ENCODE measurements at regions not wholly inside any gene's neighbourhood (a gene's known extent, or its start where the extent isn't known, plus 50 kb on each side); places are given as distances from the start of the nearest gene placed in this dataset.
A peak's percentile ranks its signal among the peaks of the same experiment; 100 is the strongest.

- H3K27me3 ChIP-seq (ENCODE audit: control insufficient read depth, insufficient read depth, low read length, poor library complexity, severe bottlenecking), result no peaks in the 10 kb centered on the region
- H3K36me3 Mint-ChIP-seq (ENCODE audit: low read depth), result no peaks in the 10 kb centered on the region
- H3K4me1 ChIP-seq (ENCODE audit: control insufficient read depth, insufficient read depth, low read length), result no peaks in the 10 kb centered on the region
- peaks cover 7% of the 10 kb centered on the region for H3K4me1 Mint-ChIP-seq
- H3K27ac Mint-ChIP-seq, result peak overlapping the region; percentile 33
- no peak overlapping the region for H3K4me3 Mint-ChIP-seq
- H3K9me3 Mint-ChIP-seq, result no peaks in the 10 kb centered on the region
- H3K27me3 Mint-ChIP-seq (ENCODE audit: insufficient read depth), result no peaks in the 10 kb centered on the region
- no peaks in the 10 kb centered on the region for H3K36me3 ChIP-seq (ENCODE audit: control insufficient read depth, insufficient read depth, low read length)
- no peak for DNase-seq
- no peak overlapping the region for H3K9ac ChIP-seq (ENCODE audit: extremely low read depth, low read length, poor library complexity, severe bottlenecking)
- 84 to 100% methylated on average over 3 to 5 of the region's 5 CpGs for WGBS, 2 experiments (ENCODE audit: insufficient coverage in 1 of 2, insufficient read length in 1 of 2)
- TF ChIP-seq, protein P1, sequence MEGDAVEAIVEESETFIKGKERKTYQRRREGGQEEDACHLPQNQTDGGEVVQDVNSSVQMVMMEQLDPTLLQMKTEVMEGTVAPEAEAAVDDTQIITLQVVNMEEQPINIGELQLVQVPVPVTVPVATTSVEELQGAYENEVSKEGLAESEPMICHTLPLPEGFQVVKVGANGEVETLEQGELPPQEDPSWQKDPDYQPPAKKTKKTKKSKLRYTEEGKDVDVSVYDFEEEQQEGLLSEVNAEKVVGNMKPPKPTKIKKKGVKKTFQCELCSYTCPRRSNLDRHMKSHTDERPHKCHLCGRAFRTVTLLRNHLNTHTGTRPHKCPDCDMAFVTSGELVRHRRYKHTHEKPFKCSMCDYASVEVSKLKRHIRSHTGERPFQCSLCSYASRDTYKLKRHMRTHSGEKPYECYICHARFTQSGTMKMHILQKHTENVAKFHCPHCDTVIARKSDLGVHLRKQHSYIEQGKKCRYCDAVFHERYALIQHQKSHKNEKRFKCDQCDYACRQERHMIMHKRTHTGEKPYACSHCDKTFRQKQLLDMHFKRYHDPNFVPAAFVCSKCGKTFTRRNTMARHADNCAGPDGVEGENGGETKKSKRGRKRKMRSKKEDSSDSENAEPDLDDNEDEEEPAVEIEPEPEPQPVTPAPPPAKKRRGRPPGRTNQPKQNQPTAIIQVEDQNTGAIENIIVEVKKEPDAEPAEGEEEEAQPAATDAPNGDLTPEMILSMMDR (conservative IDR thresholded peaks at IDR 0.05), result no peak
- no peak overlapping the region for H3K4me3 ChIP-seq (ENCODE audit: low read length)
- H3K27ac ChIP-seq (ENCODE audit: low read depth, low read length), result no peak overlapping the region
- no peaks in the 10 kb centered on the region for H3K9me3 ChIP-seq (ENCODE audit: control insufficient read depth, low read length)
Measured at GRCh38 chr6:88301888-88302768, 136.0 kb upstream of the CNR1 start.

GRCh38 chr6:88301256-88301655 lies 135.1 kb upstream of the CNR1 start:
- H3K4me3 ChIP-seq (ENCODE audit: low read length), result no peak overlapping the region
- Mint-ChIP-seq H3K27me3 (ENCODE audit: insufficient read depth) (no peaks in the 10 kb centered on the region), H3K4me1 (peaks cover 7% of the 10 kb centered on the region), H3K27ac (no peak overlapping the region), H3K4me3 (no peak overlapping the region), H3K9me3 (no peaks in the 10 kb centered on the region), H3K36me3 (ENCODE audit: low read depth) (no peaks in the 10 kb centered on the region)
- no peaks in the 10 kb centered on the region for H3K9me3 ChIP-seq (ENCODE audit: control insufficient read depth, low read length)
- no peaks in the 10 kb centered on the region for H3K36me3 ChIP-seq (ENCODE audit: control insufficient read depth, insufficient read depth, low read length)
- no peak for DNase-seq
- no peak overlapping the region for H3K9ac ChIP-seq (ENCODE audit: extremely low read depth, low read length, poor library complexity, severe bottlenecking)
- no peaks in the 10 kb centered on the region for H3K4me1 ChIP-seq (ENCODE audit: control insufficient read depth, insufficient read depth, low read length)
- no peak overlapping the region for H3K27ac ChIP-seq (ENCODE audit: low read depth, low read length)
- TF ChIP-seq, protein P1 (conservative IDR thresholded peaks at IDR 0.05), result no peak
- no peaks in the 10 kb centered on the region for H3K27me3 ChIP-seq (ENCODE audit: control insufficient read depth, insufficient read depth, low read length, poor library complexity, severe bottlenecking)

- no peak overlapping the region for H3K27ac ChIP-seq (ENCODE audit: low read depth, low read length)
- no peaks in the 10 kb centered on the region for H3K27me3 ChIP-seq (ENCODE audit: control insufficient read depth, insufficient read depth, low read length, poor library complexity, severe bottlenecking)
- Mint-ChIP-seq H3K36me3 (ENCODE audit: low read depth) (no peaks in the 10 kb centered on the region), H3K27me3 (ENCODE audit: insufficient read depth) (no peaks in the 10 kb centered on the region), H3K4me1 (peaks cover 7% of the 10 kb centered on the region), H3K9me3 (no peaks in the 10 kb centered on the region), H3K4me3 (no peak overlapping the region), H3K27ac (no peak overlapping the region)
- H3K9ac ChIP-seq (ENCODE audit: extremely low read depth, low read length, poor library complexity, severe bottlenecking), result no peak overlapping the region
- no peak overlapping the region for H3K4me3 ChIP-seq (ENCODE audit: low read length)
- H3K4me1 ChIP-seq (ENCODE audit: control insufficient read depth, insufficient read depth, low read length), result no peaks in the 10 kb centered on the region
- H3K9me3 ChIP-seq (ENCODE audit: control insufficient read depth, low read length), result no peaks in the 10 kb centered on the region
- H3K36me3 ChIP-seq (ENCODE audit: control insufficient read depth, insufficient read depth, low read length), result no peaks in the 10 kb centered on the region
- DNase-seq, result no peak
- TF ChIP-seq, protein P1 (conservative IDR thresholded peaks at IDR 0.05), result no peak
- 92 to 95% methylated on average over 7 to 11 of the region's 11 CpGs for WGBS, 2 experiments (ENCODE audit: insufficient coverage in 1 of 2, insufficient read length in 1 of 2)
Measured at GRCh38 chr6:88298066-88298845, 132.1 kb upstream of the CNR1 start.

All from endodermal cell (in vitro differentiated cells).